CD4-positive, alpha-beta T cell treated with Interleukin-17A for 1 hour (primary cell): ENCODE measurements at regions not wholly inside any gene's neighbourhood (a gene's known extent, or its start where the extent isn't known, plus 50 kb on each side); places are given as distances from the start of the nearest gene placed in this dataset.
"Not testable (repeated sequence)": the region's sequence is repeated elsewhere in the genome, so short reads cannot be mapped to it uniquely, and the experiment has no call there.

ENCODE experiments used
- DNase-seq: peaks from one replicate; pipeline ENCODE4 v3.0.0-alpha.2; 2020

DNA sequence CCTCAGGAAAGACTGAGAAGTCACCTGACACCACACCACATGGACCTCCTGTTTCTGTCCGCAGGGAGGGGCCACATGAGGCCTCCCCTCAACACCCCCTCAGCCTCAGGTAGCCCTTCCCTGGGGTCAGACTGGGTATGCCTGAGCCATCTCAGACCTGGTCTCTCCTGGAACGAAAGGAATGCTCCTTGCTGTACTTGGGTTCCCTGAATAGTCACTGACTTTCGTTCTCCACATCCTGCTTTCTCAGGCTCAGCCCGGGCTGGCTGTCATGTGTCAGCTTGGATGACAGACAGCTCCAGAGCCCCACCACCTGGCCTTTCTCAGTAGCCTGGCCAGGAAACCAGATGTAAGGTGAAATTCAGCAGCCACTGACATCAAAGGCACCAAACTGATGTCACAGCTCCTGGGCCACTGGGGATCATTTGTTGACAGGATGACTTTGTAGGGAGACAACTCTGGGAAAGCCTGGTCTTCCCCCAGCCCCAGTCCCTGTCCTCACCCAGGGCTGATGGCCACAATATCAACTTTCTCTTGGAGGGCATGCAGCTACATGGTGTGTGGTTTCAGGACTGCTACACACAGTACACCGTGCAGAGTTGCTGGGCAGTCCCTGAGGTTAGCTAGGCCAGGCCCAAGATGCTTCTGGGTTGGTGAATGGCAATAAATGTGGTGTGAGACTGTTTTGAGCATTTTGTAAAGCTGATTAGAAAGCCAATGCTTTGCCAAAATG, 141.4 kb upstream of the MRPS22 start:
- DNase-seq = no peak

DNA sequence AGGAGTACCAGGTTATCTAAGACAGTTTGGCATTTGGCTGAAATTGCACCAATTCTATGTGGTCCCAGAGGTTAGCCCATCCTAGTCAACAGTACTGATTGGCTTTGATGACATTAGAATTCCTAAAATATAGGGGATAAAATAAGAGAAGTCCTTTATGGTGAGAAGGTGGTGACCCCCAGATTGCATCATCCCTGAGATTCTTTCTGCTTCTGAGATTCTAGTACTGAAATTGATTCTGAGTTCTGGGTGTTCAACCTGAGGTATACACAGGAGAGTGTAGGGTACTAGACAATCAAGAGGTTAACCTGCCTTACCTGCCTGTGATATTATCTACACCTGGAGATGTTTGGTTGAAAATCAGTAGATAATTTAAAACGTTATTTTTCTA, 140.9 kb upstream of the MRPS22 start:
- no peak for DNase-seq

DNA sequence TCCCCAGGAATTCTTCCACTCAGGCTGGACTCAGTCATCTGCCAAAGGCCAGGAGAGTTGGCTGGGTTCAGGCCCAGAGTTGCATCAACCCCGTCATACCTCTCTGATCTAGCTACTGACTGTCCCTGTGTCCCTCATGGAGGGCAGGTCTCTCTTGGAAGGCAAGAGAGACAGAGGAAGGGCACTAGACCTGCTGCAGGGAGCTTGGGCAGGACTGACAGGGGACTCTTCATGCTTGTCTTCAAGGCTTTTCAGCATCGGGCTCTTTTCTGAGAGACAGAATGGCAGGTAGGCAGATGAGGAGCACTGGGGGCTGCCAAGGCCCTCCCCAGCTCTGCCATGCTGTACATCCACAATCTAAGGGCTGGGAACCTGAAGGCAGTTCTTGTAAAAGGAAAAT, 140.1 kb upstream of the MRPS22 start:
- DNase-seq = no peak

DNA sequence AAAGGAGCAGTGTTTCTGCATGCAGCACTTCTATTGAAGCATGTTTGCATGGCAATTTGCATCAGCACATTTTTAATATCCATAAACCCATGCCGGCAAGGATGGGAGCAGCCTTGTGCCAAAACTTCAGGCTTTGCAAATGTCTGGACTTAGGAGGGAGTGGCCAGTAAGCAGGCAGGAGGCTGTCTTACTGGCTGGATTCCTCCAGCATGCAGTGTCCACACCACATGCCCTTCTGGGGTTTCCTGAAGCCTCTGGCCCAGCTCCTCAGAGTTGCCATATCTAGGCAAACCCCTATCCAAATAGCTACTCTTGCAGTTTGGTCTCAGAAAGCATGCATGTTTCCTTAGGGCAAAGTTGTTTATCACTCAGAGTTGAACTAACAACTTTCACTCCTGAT, 139.1 kb upstream of the MRPS22 start:
- DNase-seq = no peak

DNA sequence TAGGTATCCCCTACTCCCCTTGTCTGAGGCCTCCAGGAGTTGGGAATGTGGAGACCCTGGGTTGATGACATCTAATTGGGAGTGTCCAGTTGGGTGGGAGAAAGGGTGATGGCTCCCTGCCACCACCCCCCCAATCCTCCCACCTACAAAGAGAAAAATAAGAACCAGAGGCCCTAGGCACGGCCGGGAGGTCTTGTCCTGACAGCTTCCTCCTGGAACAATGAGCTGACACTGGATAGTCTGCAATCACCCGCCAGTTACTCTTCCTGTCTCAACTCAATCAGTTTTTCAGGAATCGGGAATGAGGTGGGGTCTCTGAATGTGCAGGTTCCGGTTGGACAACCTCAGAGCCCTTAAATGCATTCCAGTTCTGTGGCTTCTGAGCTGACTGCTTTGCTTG, 129.9 kb upstream of the MRPS22 start:
- DNase-seq = no peak

DNA sequence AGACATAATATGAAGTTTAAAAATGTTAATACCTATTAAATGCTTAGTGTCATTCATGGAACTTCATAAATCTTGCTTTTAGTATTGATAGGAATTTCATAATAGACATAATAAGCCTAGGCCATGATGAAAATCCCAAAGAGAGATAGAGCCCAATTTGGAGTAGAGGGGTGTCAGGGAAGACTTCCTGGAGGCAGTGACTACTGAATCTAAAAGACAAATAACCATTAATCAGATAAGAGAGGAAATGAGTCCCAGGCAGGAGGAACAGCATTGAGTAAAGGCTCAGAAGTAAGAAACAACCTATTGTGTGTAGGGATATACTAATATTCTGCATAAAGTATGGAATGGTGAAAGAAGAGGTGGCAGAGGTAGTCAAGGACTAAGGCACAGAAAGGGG, 126.9 kb upstream of the MRPS22 start:
- DNase-seq = no peak

DNA sequence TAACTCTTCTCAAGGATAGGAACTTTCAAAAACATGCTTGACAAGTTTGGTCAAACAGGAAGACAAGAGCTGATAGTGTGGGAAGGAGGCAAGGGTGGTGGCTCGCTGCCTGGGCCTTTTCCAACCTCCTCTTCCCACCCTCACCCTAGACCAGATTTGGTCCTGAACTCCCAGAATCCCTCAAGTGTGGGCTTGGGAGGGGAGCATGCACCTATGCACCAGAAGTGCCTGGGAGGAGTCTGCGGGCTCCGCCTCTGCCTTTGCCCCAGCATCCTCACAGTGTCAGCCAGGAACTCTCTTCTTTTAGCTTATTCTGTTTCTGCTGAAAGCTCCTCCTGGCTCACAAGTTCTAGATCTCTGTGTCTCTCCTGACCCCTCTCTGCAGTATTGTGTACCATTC, 126.2 kb upstream of the MRPS22 start:
- no peak for DNase-seq

DNA sequence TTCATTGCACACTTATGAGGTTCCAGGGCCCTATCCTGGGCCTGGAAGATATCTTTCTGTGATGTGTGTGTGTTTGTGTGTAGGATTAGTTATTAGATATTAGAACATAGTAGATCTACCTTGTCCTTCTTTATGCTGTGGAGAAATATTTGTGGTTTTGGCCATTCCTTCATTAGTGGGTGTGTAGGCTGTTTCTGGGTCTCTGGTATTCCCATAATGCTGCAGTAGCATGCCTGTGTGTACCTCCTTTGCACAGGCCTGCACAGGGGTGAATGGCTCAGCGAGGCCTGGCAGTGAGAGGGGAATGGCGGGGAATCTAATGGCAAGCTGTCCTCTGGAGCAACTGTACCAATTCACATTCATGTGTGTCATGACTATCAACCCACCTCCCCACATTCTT, 125.8 kb upstream of the MRPS22 start:
- DNase-seq = no peak

DNA sequence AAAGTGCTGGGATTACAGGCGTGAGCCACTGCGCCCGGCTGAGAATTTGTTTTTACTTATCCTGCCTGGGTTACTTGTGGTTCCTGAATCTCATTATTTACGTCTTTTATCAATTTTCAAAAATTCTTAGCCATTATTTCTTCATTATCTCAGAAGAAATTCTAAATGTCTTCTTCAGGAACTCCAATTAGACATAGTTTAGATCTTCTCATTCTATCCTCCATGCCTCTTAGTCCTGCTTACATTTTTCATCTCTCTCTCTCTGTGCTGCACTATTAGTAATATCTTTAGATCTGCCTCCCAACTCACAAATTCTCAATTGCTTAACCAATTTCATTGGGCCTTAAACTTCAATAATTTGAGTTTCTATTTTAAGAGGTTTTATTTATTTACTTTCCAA, 124.4 kb upstream of the MRPS22 start:
- DNase-seq = no peak

DNA sequence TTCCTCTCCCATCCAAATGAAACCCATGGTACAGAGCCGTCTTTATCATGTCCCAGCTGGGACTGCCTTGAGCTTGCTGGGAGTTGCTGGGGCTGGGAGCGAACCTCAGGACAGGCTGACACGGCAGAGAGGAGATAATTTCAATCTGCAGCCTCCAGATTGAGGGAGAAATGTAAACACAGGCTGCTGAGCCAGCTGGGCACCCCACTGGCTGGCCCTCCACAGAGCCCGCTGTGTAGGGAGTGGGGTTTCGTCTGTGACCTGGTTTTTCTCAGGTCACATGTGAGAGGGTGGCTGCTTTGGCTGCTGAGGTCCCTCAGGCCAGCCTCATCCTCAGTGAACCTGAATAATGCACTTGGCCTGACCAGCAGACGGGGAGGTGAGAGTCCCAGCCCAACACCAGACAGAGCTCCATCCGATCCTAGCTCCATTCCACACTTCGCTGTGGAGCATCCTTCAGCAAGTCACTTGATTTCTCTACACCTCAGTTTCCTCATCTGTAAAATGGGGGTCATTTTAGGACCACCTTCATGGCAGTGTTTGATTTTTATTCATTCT, 121.6 kb upstream of the MRPS22 start:
- DNase-seq = no peak

DNA sequence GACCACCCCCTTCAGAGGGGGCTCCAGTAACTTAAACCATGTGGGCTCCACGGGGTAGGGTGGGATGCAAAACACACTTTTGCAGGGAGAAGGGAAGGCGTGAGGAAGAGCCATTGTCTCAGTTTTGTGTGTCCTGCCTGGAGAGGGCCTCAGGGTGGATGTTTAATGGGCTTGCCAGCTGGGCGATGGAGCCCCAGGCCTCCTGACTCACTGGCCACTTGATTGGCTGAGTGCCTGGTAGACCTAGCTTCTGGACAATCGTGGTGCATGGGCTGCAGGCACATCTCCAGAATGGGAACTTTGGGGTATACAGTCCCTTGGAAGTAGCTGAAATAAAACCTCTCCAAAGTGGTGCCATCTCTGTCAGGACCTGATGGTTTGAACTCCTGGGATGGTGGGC, 118.3 kb upstream of the MRPS22 start:
- no peak for DNase-seq

DNA sequence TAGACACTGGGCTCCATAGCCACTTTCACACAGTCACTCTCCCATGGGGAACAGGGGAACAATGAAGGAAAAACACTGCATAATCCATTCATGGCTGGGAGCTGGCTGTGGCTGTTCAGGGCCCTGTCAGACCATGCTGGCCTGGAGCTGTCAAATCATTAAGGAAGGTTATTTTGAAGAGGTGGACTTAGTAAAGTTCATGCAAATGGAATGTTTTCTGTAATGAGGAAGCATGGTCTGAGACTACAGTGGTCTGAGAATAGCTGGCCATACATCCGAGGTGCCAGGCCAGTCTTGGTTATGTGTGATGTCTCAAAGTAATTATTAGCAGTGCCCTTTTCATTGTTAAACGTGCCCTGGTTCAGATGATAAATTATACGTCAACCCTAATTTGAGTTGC, 117.1 kb upstream of the MRPS22 start:
- DNase-seq = no peak

DNA sequence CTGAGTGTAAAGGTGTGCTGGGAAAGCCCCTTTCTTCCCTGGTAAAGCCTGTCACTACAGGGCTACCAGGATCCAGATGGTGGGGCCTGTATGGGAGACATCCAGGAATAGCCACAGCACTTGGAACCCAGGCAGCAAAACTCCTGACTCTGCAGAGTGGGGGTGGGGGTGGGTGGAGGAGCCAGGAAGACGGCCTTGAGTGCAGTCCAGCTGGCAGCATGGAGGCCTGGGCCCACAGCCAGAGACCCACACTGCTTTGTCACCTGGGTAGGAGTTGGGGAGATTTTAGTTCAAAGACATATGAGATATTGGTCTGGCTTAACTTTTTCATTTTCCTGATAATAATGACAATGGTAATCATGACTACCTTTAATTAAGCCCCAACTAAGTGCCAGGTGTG, 116.7 kb upstream of the MRPS22 start:
- DNase-seq = no peak

DNA sequence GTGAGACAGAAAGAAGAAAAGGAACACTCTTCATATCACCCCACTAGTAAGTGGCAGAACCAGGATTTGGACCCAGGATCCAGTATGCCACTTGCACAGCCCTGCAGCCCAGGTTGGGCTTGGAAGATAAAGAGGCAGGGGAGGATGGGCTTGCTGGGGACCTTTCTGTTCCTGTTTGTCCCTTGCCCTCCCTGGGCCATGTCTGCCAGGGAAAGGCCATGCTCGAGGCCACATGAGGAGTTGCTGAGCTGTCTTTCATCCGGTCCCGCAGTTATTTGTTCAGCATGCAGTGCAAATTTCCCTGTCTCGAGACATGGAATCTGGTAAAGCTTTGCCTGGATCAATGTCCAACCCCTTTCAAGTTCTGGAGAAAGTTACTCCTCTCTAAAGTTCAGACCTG, 116.0 kb upstream of the MRPS22 start:
- DNase-seq = no peak

DNA sequence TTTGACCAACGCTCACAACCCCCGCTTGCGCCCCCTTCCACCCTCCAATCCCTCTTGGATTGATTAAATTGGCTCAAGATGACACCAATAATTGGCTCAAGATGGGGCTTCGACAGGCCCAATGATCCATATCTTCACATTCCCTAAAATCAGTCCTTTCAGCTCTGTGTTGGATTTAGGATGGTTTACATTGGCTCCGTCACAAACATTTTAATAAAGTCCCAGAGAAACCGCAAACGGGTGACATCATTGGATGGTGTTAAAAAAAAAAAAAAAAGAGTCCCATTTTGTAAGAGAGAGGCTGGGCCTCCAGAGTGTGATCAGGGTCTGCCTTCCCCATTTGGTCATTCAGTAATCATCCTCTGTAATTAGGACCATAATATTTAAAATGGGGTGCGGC, 113.4 kb upstream of the MRPS22 start:
- no peak for DNase-seq

DNA sequence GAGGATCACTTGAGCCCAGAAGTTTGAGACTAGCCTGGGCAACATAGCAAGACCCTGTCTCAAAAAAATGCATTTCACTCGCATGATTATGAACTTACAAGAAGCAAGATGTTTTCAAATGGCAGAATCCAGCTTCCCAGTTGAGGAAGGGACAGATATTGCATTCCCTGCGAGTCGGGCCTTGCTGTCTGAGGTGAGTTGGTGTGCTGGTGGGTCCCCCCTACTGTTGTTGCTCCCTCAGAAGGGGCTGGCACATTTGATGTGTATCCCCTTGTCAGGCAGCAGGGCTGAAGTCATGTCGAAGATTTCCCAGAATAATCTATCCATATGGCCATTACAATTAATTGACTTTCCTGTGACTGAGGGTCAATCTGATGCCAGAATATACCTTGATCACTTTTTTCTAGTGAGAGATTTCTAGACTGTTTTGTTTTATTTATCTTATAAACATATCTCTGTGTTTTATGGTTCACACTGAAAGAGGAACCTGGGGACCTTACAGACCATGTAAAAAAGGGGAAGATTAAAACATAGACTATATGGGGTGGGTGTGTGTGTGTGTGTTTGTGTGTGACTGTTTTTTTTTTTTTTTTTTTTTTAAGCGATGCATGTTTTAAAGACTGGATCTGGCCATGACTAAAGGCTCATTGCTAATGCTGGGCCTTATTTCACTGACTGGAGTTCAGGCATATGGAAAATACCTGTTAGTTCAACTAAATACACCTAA, 112.1 kb upstream of the MRPS22 start:
- no peak for DNase-seq

DNA sequence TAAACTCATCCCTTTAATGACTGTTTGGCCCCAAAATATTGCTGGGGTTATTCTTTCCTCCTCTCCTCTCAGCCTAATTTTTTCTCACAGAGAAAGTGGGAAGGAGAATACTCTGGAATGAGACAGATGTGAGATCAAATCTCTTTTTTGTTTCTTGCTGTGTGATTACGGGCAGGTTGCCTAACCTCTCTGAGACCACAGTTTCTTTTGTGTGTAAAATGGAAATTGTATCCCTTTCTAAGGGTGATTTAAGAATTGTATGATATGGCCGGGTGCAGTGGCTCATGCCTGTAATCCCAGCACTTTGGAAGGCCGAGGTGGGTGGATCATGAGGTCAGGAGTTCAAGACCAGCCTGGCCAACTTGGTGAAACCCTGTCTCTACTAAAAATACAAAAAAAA, 111.5 kb upstream of the MRPS22 start:
- not testable (repeated sequence) for DNase-seq

DNA sequence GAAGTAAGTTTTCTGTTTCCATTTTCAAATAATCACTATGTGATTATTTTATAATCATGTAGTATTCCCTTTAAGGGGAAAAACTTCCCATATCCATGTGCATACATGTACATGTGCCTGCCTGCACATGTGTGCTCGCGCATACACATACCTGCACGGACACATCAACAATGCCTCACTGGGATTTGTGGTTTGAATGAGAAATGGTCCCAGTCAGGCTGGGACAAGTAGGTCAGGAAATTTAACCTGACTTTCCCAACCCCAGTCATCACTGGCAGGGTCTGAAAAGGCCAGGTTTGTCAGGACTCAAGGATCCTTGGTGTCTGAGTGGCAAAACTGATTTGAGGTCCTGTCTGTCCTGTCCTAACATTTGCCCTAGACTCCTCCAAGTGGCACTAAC, 109.3 kb upstream of the MRPS22 start:
- no peak for DNase-seq

DNA sequence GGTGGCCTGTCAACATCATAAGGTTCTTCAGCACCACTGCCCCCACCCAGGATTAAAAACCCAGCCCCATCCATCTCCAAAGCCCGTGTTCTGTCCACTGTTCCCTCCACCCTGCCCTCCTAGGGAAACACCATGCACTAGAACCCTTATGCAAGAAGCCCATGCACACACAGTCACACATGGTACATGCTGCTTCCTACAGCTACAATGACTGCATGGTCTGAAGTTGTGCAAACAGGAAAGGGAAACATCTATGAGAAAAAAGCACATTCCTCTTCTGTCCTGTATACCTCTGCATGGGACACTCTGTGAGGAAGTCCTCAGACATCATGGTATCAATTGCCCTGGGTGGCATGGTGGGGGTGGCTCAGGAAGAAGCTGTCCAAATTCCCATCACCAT, 108.6 kb upstream of the MRPS22 start:
- no peak for DNase-seq

DNA sequence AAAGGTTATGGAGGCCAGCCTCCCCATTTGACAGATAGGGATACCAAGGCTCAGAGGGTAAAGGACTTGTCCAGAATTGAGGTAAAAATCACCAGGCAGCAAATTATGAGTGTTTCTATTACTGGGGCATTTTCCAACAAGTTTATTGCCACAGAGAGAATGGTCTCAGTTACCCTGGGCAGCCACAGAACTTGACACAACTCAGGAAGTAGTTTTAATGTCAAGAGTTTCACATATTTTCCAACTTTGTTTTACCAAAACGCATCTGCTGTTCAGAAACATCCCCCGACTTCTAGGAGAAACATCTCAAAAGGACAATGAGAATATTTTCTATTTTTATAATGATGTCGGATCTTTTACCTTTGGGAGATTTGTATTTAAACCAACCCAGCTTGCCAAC, 107.5 kb upstream of the MRPS22 start:
- DNase-seq = no peak

DNA sequence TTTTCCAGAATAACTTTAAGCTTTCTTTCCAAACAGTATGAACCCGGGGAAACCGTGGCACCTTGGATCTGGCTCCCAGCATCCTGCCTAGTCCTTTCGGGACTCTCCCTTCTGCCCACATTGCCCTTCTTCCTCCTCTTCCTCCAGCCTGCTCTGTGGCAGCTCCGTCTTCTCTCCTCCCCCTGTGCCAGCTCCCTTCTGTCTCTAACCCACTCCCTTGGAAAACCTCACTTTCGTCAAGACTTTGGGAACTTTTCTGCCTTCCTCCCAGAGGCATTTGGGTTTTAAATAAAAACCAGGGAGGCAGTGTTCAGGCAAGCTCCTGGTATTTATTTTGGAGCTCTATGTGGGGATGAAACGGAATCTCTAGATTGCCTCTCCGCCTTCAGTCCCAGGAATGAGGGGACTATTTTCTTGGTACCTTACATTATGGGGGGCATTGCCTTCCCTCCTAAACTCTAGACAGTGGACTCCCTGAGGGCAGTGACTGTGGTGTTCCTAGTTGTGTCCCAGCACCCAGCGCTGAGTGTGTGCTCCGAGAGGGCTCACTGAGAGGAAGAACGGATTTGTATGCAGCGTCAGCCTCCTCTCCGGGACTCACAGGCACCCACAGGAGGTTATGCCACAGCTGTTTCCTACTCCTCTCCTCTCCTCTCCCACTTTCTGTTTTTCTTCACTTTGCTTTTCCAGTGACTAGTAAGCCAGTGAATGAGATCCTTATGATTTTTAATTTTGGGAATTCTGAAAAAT, 105.4 kb upstream of the MRPS22 start:
- no peak for DNase-seq

DNA sequence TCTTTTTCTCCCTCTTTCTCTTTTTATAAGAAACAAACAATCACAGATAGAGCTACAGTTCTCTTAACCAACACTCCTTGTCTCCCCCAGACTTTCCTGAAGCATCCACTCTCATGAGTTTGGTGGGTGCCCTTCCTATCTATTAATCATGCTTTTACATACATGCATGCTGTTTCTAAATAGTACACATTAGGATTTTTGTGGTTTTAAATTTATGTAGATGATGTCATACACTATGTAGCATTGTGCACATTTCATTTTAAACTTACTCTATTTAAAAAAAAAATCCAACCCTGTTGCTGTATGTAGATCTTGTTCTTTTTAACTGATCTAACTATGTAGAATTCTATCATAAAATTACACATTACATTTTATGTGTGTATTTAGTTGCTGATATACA, 104.3 kb upstream of the MRPS22 start:
- DNase-seq = no peak

DNA sequence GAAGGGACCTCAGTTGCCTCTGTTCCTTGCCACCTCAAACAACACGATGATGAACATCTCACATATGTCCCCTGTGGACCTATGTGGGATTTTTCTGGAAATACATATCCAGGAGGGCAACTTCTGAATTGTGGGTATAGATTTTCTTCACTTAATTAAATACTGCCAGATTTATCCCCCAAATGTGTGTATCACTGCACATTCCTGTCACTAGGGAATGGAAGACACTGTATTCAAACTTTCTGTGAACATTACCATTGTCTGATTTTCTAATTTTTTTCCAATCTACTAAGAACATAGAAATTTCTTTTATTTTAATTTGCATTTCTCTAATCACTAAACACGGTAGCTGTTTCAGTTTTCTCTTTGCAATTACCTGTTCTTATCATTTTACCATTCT, 102.0 kb upstream of the MRPS22 start:
- no peak for DNase-seq

DNA sequence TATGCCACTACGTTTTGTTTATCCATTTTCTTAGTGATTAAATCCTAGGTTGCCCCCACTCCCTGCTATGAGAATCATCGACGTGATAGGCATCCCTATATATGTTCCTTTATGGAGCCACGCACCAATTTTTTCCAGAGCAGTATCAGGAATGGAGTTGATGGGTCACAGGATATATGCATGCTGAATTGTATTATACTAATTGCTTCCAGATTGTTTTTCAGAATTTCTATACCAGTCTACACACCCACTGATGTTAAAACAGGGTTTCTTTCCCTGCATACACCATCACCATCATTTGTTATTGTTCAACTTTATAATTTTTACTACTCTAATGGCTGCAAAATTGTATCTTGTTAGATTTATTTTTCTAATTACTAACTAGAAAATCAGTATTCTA, 100.1 kb upstream of the MRPS22 start:
- DNase-seq = no peak
